GM21447 (cell line): ENCODE measurements at regions not wholly inside any gene's neighbourhood (a gene's known extent, or its start where the extent isn't known, plus 50 kb on each side); places are given as distances from the start of the nearest gene placed in this dataset.

ENCODE experiments used
- ATAC-seq: cut with Tn5 transposase; IDR thresholded peaks from one replicate; pipeline ENCODE4 v1.9.1; 2021; ENCODE audit not compliant: unreplicated experiment

- no peak for ATAC-seq
These were observed 121.9 kb downstream of the RPLP1 start for GRCh38 chr15:69574506-69574905.

DNA sequence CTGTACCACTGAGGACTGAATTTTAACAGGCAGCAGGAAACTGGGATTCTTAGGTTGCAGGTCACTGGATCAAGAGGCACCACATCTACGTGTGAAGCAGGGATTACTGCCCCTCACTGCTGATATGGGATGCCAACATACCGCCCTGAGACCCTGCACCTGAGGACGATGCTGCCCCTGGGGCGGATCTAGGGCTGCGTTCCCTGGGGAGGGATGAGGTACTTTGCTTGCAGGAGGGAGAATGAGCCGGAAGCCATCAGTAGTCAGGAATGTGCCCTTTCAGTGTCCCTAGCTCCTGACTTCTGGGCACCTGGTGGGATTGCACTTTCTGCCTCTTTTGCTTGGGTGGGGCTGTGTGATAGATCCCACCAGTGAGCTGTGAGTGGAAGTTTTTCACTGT, 122.8 kb downstream of the RPLP1 start:
- ATAC-seq: no peak

- ATAC-seq: no peak
These were observed 123.5 kb downstream of the RPLP1 start for GRCh38 chr15:69576035-69576526.

DNA sequence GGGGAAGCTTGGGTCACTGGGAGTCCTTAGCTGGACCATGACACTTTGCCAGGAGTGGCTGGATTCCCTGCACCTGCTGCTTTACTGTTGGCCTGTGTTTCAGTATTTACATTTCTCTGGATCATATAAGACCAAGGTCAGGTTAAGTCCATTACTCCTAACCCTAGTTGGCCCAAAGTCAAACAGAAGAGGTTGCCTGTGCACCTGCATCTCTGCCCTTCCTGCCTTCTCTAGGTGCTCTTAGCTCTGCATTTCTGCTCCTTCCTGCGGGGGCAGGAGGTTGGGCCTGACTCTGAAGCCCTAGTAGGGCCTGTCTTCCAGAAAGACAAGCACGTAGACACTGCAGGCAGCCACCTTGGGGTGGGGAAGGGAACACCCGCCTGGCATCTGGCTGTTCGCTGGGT, 124.3 kb downstream of the RPLP1 start:
- no peak for ATAC-seq

- no peak for ATAC-seq
These were observed 124.8 kb downstream of the RPLP1 start for GRCh38 chr15:69577397-69577796.

- ATAC-seq: no peak
These were observed 125.6 kb downstream of the RPLP1 start for GRCh38 chr15:69578252-69578651.

DNA sequence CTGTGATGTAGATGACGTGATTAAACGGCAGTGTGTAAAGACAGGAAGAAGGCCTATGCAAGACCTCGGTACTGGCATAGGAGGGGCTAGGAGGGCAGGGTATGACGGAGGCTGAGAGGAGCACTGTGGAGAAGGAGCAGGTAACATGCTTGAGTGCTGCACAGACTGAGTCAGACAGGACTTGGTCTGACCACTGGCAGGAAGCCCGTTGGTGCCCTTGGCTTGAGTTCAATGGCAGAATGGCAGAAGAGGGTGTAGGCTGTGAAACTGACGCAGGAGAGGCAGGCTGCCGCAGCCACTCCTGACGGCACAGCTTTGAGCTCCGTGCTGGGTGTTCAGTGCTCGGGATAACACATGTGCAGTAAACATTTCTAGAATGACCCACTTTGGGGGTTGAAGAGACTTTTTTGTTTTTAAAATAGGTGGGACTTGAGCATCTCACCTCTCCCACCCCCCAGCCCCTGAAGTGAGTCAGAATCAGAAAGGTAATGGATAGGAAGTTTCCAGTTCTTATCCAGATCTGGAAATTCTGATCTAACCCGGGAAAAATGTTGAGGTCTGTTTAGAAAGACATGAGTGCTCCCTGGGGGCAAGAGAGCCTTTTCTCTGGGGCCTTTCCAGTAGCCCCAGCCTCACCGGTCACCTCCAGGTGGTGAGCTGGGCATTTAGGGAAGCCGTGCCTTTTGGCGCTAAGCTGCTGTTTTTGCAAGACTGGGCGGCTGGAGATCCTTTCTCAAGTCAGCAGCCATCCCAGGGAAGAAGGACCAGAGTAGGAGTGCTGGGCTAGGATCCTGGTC, 126.4 kb downstream of the RPLP1 start:
- ATAC-seq: no peak

- ATAC-seq: no peak
These were observed 127.5 kb downstream of the RPLP1 start for GRCh38 chr15:69579950-69580618.

DNA sequence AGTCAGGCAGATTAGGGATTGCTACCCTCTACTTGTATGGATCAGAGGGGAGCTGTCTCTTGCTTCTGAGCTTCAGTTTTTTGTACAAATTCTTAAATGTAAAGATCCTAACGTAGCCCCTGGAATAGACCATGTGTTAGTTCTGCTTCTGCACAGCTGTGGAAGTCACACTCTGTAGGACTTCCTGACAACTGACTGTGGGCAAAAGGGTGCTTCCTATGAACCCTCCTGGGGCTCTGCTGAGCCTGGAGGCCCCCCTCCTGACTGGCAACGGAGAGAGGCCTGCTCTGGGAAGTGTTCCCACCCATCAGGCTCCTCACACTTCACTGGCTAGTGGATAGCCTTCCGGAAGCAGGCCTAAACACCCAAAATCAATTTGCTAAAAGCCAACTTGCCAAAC, 131.0 kb downstream of the RPLP1 start:
- ATAC-seq: no peak

GRCh38 chr15:69585937-69586336, 133.3 kb downstream of the RPLP1 start:
- no peak for ATAC-seq

GRCh38 chr15:69586721-69587120, 134.1 kb downstream of the RPLP1 start:
- ATAC-seq: no peak

- no peak for ATAC-seq
These were observed 135.3 kb downstream of the RPLP1 start for GRCh38 chr15:69587723-69588426.

DNA sequence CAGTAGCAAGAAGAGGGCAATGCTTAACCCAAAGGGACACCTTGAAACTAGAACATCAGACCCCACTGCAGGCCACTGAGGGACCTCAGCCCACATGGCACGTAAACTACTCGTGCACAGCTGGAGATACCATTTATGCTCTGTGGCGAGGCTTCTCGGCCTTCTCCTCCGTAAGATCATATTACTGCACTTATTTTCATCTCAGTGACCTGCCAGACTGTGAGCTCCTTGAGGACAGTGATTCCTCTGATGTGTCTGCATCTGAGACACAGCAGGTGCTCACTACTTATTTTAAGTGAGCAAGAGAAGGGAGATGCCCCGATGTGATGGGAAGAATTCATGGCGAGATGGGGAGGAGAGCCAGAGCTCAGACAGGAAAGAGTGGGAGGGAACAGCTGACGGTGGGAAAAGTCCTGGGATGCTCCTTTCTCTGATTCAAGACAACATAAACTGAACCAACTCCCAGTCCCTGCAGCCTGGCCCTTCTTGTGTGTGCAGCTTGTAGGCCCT, 137.6 kb downstream of the RPLP1 start:
- ATAC-seq: no peak

DNA sequence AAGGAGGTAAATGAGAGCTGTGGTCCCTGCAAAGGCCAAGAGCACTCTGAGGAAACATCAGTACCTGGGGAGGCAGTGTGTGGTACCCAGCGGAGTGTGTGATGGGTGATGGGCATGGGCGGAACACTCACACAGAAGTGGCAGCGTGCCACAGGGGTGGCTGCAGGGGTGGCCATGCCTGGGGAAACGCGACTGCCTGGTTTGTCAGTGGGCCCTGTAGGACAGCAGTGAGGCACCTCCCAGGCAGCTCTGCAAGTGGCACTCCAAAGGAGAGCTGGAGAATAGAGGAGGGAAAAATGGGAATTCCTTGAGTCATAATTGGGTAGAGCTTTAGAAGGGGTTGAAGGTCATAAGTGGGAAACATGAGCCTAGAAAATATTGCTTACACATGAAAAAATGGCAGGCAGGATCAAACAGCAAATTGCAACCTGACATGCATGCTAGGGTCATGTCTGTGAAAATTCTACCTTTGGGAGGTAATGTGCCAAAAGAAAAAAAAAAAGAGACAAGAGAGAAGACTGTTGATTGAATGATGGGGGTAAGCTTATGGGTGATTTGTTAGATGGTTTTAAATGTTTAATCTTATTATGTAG, 138.4 kb downstream of the RPLP1 start:
- ATAC-seq: no peak

DNA sequence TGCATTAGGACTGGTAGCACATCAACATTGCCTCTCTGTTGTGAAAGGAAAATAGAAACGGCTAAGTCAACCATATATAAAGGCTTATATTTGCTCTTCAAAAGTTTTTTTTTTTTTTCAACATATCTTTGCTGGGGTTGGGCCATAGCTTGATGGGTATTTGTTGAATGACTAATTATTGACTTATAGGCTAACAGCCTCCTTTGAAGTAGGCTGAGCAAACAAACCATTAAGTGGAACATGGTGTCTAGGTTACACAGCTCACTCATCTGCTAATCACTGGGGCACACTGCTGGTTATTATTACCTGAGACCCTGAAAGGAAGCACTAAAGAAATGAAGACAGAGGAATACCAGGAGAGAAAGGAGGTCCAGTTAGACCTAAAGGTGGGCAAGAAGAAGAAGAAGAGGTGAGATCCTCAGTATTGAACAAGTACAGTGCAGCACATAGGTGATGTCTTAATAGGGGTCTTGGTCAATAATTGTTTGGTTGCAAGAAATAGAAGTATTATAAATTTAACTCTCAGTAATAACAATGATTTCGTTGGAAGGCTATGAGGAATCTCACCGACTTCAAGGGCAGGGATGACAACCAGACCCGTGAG, 139.4 kb downstream of the RPLP1 start:
- no peak for ATAC-seq

- ATAC-seq: no peak
These were observed 140.3 kb downstream of the RPLP1 start for GRCh38 chr15:69592954-69593353.

GRCh38 chr15:69593488-69593887, 140.9 kb downstream of the RPLP1 start:
- no peak for ATAC-seq

- no peak for ATAC-seq
These were observed 141.7 kb downstream of the RPLP1 start for GRCh38 chr15:69593981-69594966.

DNA sequence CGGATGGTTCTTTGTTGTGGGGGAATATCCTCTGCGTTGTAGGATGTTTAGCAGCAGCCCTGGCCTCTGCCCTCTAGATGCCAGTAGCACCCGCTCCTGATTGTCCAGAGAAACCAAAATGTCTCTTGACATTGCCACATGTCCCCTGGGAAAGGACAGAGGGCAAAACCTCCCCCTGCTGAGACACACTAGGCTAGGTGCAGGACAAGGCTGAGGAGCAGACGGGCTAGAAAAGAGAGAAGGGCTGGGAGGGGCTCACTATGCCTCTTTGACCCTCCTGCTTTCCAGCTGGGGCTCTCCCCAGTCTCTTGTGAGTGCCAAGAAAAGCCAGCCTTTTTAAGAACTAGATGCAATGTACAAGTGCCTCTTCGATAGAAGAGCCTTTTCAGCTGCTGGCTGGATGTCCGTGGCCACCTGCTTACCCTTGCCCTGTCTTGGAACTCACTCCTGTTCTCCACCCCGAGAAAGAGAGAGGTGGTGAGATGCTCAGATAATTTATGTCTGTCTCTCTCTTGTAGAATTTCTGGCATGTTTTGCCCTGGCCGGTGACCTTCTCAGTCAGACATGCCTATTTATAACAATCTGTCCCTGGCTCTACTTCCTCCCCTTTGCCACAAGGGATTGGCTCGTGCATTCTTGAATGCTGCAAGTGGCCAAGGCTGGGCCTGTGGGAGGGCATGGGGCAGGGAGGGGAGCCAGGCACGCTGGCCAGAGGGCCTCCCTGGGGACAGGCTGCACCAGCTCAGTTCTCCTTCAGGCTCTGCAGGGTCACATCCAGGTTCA, 142.6 kb downstream of the RPLP1 start:
- ATAC-seq: no peak
